Fibroblast of lung (primary cell): ENCODE measurements at regions not wholly inside any gene's neighbourhood (a gene's known extent, or its start where the extent isn't known, plus 50 kb on each side); places are given as distances from the start of the nearest gene placed in this dataset.

Experiments used
- CTCF ChIP-seq, 2 donors: IDR thresholded peaks in 1 of 2; conservative IDR thresholded peaks in 1 of 2; 1 replicate in 1 of 2; 2 replicates in 1 of 2; pipeline ENCODE4 v1.5.1; 2011 to 2012; ENCODE audit warnings: low read length in 2 of 2, control low read depth in 1 of 2, inconsistent platforms in 1 of 2, low read depth in 1 of 2, mild to moderate bottlenecking in 1 of 2
- EZH2 ChIP-seq: IDR thresholded peaks from 2 replicates; pipeline ENCODE4 v1.5.1; 2012; ENCODE audit warnings: low read length, control low read depth, mild to moderate bottlenecking; ENCODE audit errors: missing control alignments

- TF ChIP-seq EZH2 (no peak), CTCF (conservative IDR thresholded peaks at IDR 0.05 in 1 of 2, IDR thresholded peaks at IDR 0.05 in 1 of 2; ENCODE audit: low read depth in 1 of 2, low read length in 2 of 2) (no peak)
Measured at GRCh38 chr5:42982107-42982622, 58.0 kb downstream of the ANXA2R start.
